ENCODE measurements at regions not wholly inside any gene's neighbourhood (a gene's known extent, or its start where the extent isn't known, plus 50 kb on each side); places are given as distances from the start of the nearest gene placed in this dataset.

GRCh38 chr19:27774827-27775226 lies 1438.1 kb downstream of the UQCRFS1 start:
- ATAC-seq (ENCODE audit: insufficient number of reproducible peaks, low FRiP score, low read depth): no peak

GRCh38 chr19:27774337-27774736 lies 1438.6 kb downstream of the UQCRFS1 start:
- no peak for DNase-seq (ENCODE audit: low spot score)
- Histone ChIP-seq H3K9me3 (peaks cover 76% of the 10 kb centered on the region), H3K27ac (no peak overlapping the region), H3K27me3 (replicated peaks; ENCODE audit: insufficient read depth) (no peaks in the 10 kb centered on the region), H3K4me1 (ENCODE audit: control insufficient read depth in 1 of 2, low read depth in 2 of 2) (no peaks in the 10 kb centered on the region), H3K4me3 (no peak overlapping the region), H3K36me3 (peaks cover 10% of the 10 kb centered on the region)
- no peak for TF ChIP-seq CTCF (IDR thresholded peaks at IDR 0.05)
- ATAC-seq (ENCODE audit: insufficient number of reproducible peaks, low FRiP score, low read depth): no peak

More at GRCh38 chr19:27774827-27775226, 1438.1 kb downstream of the UQCRFS1 start:
- H3K27me3 ChIP-seq (replicated peaks; ENCODE audit: insufficient read depth): no peaks in the 10 kb centered on the region
- DNase-seq (ENCODE audit: low spot score): no peak
- no peaks in the 10 kb centered on the region for H3K4me1 ChIP-seq (ENCODE audit: control insufficient read depth in 1 of 2, low read depth in 2 of 2)
- H3K27ac ChIP-seq: no peak overlapping the region
- no peak for TF ChIP-seq CTCF (IDR thresholded peaks at IDR 0.05)
- H3K36me3 ChIP-seq: peaks cover 10% of the 10 kb centered on the region
- peaks cover 73% of the 10 kb centered on the region for H3K9me3 ChIP-seq
- no peak overlapping the region for H3K4me3 ChIP-seq

GRCh38 chr19:27773318-27774094 lies 1439.4 kb downstream of the UQCRFS1 start:
- no peak for DNase-seq (ENCODE audit: low spot score)
- H3K4me3 ChIP-seq: no peak overlapping the region
- no peaks in the 10 kb centered on the region for H3K4me1 ChIP-seq (ENCODE audit: control insufficient read depth in 1 of 2, low read depth in 2 of 2)
- H3K9me3 ChIP-seq: peaks cover 82% of the 10 kb centered on the region
- H3K36me3 ChIP-seq: peaks cover 10% of the 10 kb centered on the region
- no peak for TF ChIP-seq CTCF (IDR thresholded peaks at IDR 0.05)
- H3K27ac ChIP-seq: no peak overlapping the region
- H3K27me3 ChIP-seq (replicated peaks; ENCODE audit: insufficient read depth): no peaks in the 10 kb centered on the region
- ATAC-seq (ENCODE audit: insufficient number of reproducible peaks, low FRiP score, low read depth): no peak

GRCh38 chr19:27772059-27772458 lies 1440.9 kb downstream of the UQCRFS1 start:
- DNase-seq (ENCODE audit: low spot score): no peak
- no peak for ATAC-seq (ENCODE audit: insufficient number of reproducible peaks, low FRiP score, low read depth)
- no peak overlapping the region for H3K4me3 ChIP-seq
- H3K36me3 ChIP-seq: peaks cover 10% of the 10 kb centered on the region
- H3K4me1 ChIP-seq (ENCODE audit: control insufficient read depth in 1 of 2, low read depth in 2 of 2): no peaks in the 10 kb centered on the region
- TF ChIP-seq CTCF (IDR thresholded peaks at IDR 0.05): no peak
- H3K9me3 ChIP-seq: peaks cover 82% of the 10 kb centered on the region
- H3K27ac ChIP-seq: no peak overlapping the region
- H3K27me3 ChIP-seq (replicated peaks; ENCODE audit: insufficient read depth): no peaks in the 10 kb centered on the region

GRCh38 chr19:27770095-27770494 lies 1442.9 kb downstream of the UQCRFS1 start:
- no peak for TF ChIP-seq CTCF (IDR thresholded peaks at IDR 0.05)
- Histone ChIP-seq H3K36me3 (peaks cover 7% of the 10 kb centered on the region), H3K9me3 (peaks cover 85% of the 10 kb centered on the region)

More at GRCh38 chr19:27770095-27770494, 1442.9 kb downstream of the UQCRFS1 start:
- no peak for DNase-seq (ENCODE audit: low spot score)
- no peaks in the 10 kb centered on the region for H3K4me1 ChIP-seq (ENCODE audit: control insufficient read depth in 1 of 2, low read depth in 2 of 2)
- no peaks in the 10 kb centered on the region for H3K27me3 ChIP-seq (replicated peaks; ENCODE audit: insufficient read depth)
- no peak for ATAC-seq (ENCODE audit: insufficient number of reproducible peaks, low FRiP score, low read depth)
- no peak overlapping the region for H3K27ac ChIP-seq
- no peak overlapping the region for H3K4me3 ChIP-seq
